Upper lobe of right lung (tissue), 1 donor: ENCODE measurements at regions not wholly inside any gene's neighbourhood (a gene's known extent, or its start where the extent isn't known, plus 50 kb on each side); places are given as distances from the start of the nearest gene placed in this dataset.

ENCODE experiments used
- ATAC-seq: fragments of 200-7000 bp; cut with Tn5 transposase; one replicate; pipeline ENCODE4 v1.9.1; 2020; ENCODE audit warnings: mild to moderate bottlenecking, moderate library complexity
- DNase-seq: peaks from one replicate; pipeline ENCODE4 v3.0.0-alpha.2; 2020
- H3K27ac ChIP-seq: fragments of 200-600 bp; one replicate; pipeline ENCODE4 v1.8.0; 2022
- H3K27me3 ChIP-seq: fragments of 200-600 bp; one replicate; pipeline ENCODE4 v1.8.0; 2022; ENCODE audit warnings: mild to moderate bottlenecking
- H3K36me3 ChIP-seq: fragments of 200-600 bp; one replicate; pipeline ENCODE4 v1.8.0; 2022
- H3K4me1 ChIP-seq: fragments of 200-600 bp; one replicate; pipeline ENCODE4 v1.8.0; 2022
- H3K4me3 ChIP-seq: fragments of 200-600 bp; one replicate; pipeline ENCODE4 v1.8.0; 2022; ENCODE audit warnings: mild to moderate bottlenecking
- H3K9me3 ChIP-seq: fragments of 200-600 bp; one replicate; pipeline ENCODE4 v1.8.0; 2022
- intact Hi-C: fragments of 100-400 bp; cut with DNase I; formaldehyde crosslinking; loops from one replicate; pipeline ENCODE4 v1.11.0; 2022
- TF ChIP-seq, protein P1 (sequence below): fragments of 200-600 bp; IDR thresholded peaks from one replicate; pipeline ENCODE4 v1.8.0; 2022; ENCODE audit warnings: antibody characterized with exemption
- donor health status: DM: no; HTN: yes; CAD: no; lungs with severe emphysema.

- no peaks in the 10 kb centered on the region for H3K27me3 ChIP-seq
- H3K9me3 ChIP-seq: no peaks in the 10 kb centered on the region
- intact Hi-C loops: no loop called here
- TF ChIP-seq, protein P1, sequence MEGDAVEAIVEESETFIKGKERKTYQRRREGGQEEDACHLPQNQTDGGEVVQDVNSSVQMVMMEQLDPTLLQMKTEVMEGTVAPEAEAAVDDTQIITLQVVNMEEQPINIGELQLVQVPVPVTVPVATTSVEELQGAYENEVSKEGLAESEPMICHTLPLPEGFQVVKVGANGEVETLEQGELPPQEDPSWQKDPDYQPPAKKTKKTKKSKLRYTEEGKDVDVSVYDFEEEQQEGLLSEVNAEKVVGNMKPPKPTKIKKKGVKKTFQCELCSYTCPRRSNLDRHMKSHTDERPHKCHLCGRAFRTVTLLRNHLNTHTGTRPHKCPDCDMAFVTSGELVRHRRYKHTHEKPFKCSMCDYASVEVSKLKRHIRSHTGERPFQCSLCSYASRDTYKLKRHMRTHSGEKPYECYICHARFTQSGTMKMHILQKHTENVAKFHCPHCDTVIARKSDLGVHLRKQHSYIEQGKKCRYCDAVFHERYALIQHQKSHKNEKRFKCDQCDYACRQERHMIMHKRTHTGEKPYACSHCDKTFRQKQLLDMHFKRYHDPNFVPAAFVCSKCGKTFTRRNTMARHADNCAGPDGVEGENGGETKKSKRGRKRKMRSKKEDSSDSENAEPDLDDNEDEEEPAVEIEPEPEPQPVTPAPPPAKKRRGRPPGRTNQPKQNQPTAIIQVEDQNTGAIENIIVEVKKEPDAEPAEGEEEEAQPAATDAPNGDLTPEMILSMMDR: no peak
- no peak overlapping the region for H3K27ac ChIP-seq
- no peak for ATAC-seq
- DNase-seq: no peak
- no peak overlapping the region for H3K4me3 ChIP-seq
- no peaks in the 10 kb centered on the region for H3K36me3 ChIP-seq
- peaks cover 23% of the 10 kb centered on the region for H3K4me1 ChIP-seq
These were observed 673.5 kb downstream of the IRS1 start for GRCh38 chr2:226126104-226126503.

- TF ChIP-seq, protein P1: no peak
- intact Hi-C loops: no loop called here
- H3K27me3 ChIP-seq: no peaks in the 10 kb centered on the region
- H3K9me3 ChIP-seq: no peaks in the 10 kb centered on the region
- ATAC-seq (no peak), DNase-seq (no peak)
- no peaks in the 10 kb centered on the region for H3K36me3 ChIP-seq
- no peak overlapping the region for H3K27ac ChIP-seq
- H3K4me1 ChIP-seq: peaks cover 23% of the 10 kb centered on the region
- H3K4me3 ChIP-seq: no peak overlapping the region
These were observed 674.3 kb downstream of the IRS1 start for GRCh38 chr2:226125176-226125883.

DNA sequence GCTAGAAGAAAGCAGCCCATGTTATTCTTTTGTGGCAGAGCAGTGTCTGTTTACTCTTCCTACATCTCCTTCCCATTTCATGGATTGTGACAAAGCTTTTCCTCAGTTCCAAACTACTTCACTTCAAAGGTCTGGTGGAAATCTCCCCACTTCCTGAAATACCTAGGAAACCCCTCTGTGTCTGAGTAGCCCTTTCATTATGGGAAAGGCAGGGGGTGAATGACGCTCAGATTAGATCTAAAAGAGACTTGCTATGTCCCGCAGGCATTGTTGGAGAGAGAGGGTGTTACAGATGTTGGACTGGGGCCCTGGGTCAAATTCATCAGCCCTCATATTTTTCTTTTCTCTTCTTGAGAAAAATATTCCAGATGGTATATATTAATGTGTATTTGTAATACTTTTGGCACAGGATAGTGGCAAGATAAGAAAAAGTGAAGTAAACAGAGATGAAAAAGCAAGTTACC is 675.0 kb downstream of the IRS1 start:
- ATAC-seq: no peak
- Histone ChIP-seq H3K4me3 (no peak overlapping the region), H3K9me3 (no peaks in the 10 kb centered on the region), H3K36me3 (no peaks in the 10 kb centered on the region), H3K27me3 (no peaks in the 10 kb centered on the region), H3K27ac (no peak overlapping the region), H3K4me1 (peaks cover 23% of the 10 kb centered on the region)
- TF ChIP-seq, protein P1: no peak
- intact Hi-C loops: no loop called here
- DNase-seq: no peak

DNA sequence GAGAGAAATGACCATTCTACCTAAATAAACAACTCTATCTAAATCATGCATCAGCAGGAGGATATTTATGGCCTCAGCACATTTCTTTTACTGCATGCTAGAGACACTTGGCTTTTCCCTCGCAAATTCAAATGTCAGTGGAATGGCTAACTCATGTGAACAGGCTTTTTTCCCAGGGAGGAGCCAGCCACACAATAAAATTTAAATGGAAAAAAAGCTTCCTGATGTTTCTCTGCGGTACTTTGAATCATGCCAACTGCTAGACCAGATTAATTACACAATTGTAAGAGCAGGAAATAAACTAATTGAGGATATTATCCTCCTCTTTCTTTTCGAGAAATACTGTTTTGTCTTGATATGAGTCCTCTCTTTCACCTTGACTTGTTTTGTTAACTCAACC is 676.3 kb downstream of the IRS1 start:
- Histone ChIP-seq H3K4me3 (no peak overlapping the region), H3K27me3 (no peaks in the 10 kb centered on the region), H3K9me3 (no peaks in the 10 kb centered on the region), H3K27ac (no peak overlapping the region), H3K36me3 (no peaks in the 10 kb centered on the region), H3K4me1 (peaks cover 23% of the 10 kb centered on the region)
- no peak for ATAC-seq
- DNase-seq: no peak
- TF ChIP-seq, protein P1: no peak
- intact Hi-C loops: no loop called here

DNA sequence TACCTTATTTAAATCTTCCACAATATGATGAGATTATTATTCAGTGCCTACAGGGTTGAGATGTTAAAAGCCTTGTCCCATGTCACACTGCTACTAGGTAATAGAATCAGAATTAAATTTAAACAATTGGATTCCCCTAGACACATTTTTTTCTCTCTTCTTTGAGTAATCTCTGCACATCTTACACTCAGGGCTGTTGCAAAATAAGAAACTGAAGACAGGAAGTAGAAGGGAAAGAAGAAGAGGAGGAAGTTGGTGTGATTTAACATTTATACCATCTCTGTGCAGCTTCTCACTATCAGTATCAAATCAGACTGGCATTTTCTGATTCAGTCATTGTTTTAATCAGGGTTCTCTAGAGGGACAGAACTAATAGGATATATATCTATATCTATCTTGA is 677.6 kb downstream of the IRS1 start:
- peak; percentile 71 for ATAC-seq
- TF ChIP-seq, protein P1: no peak
- Histone ChIP-seq H3K36me3 (no peaks in the 10 kb centered on the region), H3K27ac (no peak overlapping the region), H3K27me3 (no peaks in the 10 kb centered on the region), H3K9me3 (no peaks in the 10 kb centered on the region), H3K4me1 (peaks cover 23% of the 10 kb centered on the region), H3K4me3 (no peak overlapping the region)
- DNase-seq: no peak
- intact Hi-C loops: no loop called here
